Body of pancreas (tissue), 4 donors: ENCODE measurements at regions not wholly inside any gene's neighbourhood (a gene's known extent, or its start where the extent isn't known, plus 50 kb on each side); places are given as distances from the start of the nearest gene placed in this dataset.

Experiments used
- CTCF ChIP-seq, 7 experiments: fragments of 450-650 bp in 4 of 7; fragments of 200-600 bp in 3 of 7; sonication (generic) in 3 of 7; IDR thresholded peaks; one replicate each; pipeline ENCODE4 v1.5.1; 2016 to 2019; ENCODE audit warnings: antibody characterized with exemption in 7 of 7
- POLR2A ChIP-seq, 3 donors: fragments of 450-650 bp; IDR thresholded peaks; one replicate each; pipeline ENCODE4 v1.6.1; 2016; ENCODE audit warnings: antibody characterized with exemption in 3 of 3, mild to moderate bottlenecking in 2 of 3

DNA sequence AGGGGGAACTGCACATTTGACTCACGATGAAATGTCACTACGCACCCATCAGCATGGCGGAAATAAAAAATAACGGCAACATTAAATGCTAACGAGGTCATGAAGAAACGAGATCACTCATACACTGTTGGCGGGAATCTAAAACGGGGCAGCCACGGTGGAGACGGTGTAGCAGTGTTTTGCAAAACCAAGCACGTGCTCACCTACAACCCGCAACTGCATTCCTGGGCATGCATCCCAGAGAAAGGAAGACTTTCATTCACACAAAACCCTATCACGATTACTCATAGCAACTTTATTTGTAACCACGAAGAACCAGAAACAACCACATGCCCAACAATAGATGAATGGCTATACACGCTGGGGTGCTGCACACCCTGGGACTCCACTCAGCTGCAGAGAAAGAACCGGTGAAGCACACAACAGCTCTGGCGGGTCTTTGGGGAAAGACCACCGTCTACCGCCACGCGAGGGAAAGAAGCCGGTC is 77.0 kb downstream of the YTHDF1 start:
- TF ChIP-seq CTCF (IDR thresholded peaks at IDR 0.05) (no peak), POLR2A (IDR thresholded peaks at IDR 0.05) (no peak)
